HEK293 (cell line): ENCODE measurements at regions not wholly inside any gene's neighbourhood (a gene's known extent, or its start where the extent isn't known, plus 50 kb on each side); places are given as distances from the start of the nearest gene placed in this dataset.

Experiments used
- CTCF ChIA-PET: fragments of 350-600 bp; formaldehyde crosslinking; extraction: SDS; loops from one replicate; lab custom pipeline; 2021; ENCODE audit warnings: antibody characterized with exemption; lab: Yijun Ruan, JAX
- POLR2A ChIA-PET: fragments of 300-600 bp; formaldehyde crosslinking; extraction: SDS; loops from one replicate; lab custom pipeline; 2020; ENCODE audit warnings: antibody characterized with exemption, inconsistent platforms; lab: Yijun Ruan, JAX
- H3K27ac ChIP-seq: fragments of 200-500 bp; sonication (Bioruptor generic); 2 replicates; pipeline ENCODE4 v1.5.1; 2014; ENCODE audit warnings: low read depth, low read length, control low read depth, inconsistent platforms; ENCODE audit errors: extremely low read depth
- H3K36me3 ChIP-seq, 2 experiments: fragments of 200-500 bp in 1 of 2; sonication (Bioruptor generic) in 1 of 2; 1 replicate in 1 of 2; 2 replicates in 1 of 2; pipeline ENCODE4 v1.5.1; 2014 to 2017; ENCODE audit warnings: inconsistent platforms in 2 of 2, low read length in 2 of 2; ENCODE audit not compliant: control insufficient read depth in 2 of 2, insufficient read depth in 1 of 2
- H3K4me1 ChIP-seq: fragments of 200-500 bp; sonication (Bioruptor generic); 2 replicates; pipeline ENCODE4 v1.5.1; 2014; ENCODE audit warnings: mild to moderate bottlenecking, low read length, inconsistent platforms; ENCODE audit not compliant: control insufficient read depth, insufficient read depth
- H3K4me3 ChIP-seq: 2 replicates; pipeline ENCODE4 v1.5.1; 2011; ENCODE audit warnings: low read depth, mild to moderate bottlenecking, control low read depth, low read length, moderate library complexity
- H3K9me3 ChIP-seq: fragments of 200-500 bp; sonication (Bioruptor generic); 2 replicates; pipeline ENCODE4 v1.5.1; 2014; ENCODE audit warnings: low read depth, low read length, inconsistent platforms; ENCODE audit not compliant: control insufficient read depth, insufficient read depth
- IKZF3 ChIP-seq: fragments of 450-650 bp; IDR thresholded peaks from 2 replicates; pipeline ENCODE4 v1.5.0; 2018; ENCODE audit warnings: missing biosample characterization, mild to moderate bottlenecking, missing genetic modification characterization, moderate library complexity
- SP7 ChIP-seq: fragments of 450-650 bp; formaldehyde crosslinking; IDR thresholded peaks from 2 replicates; pipeline ENCODE4 v1.5.1; 2016; ENCODE audit warnings: missing biosample characterization, missing genetic modification characterization
- ZBTB1 ChIP-seq: fragments of 450-650 bp; formaldehyde crosslinking; IDR thresholded peaks from 2 replicates; pipeline ENCODE4 v1.5.1; 2016; ENCODE audit warnings: missing biosample characterization, missing genetic modification characterization
- ZBTB17 ChIP-seq: fragments of 450-650 bp; formaldehyde crosslinking; IDR thresholded peaks from 2 replicates; pipeline ENCODE4 v1.5.1; 2016; ENCODE audit warnings: missing biosample characterization, missing genetic modification characterization
- ZEB2 ChIP-seq: fragments of 450-650 bp; formaldehyde crosslinking; IDR thresholded peaks from 2 replicates; pipeline ENCODE4 v1.5.1; 2016; ENCODE audit warnings: missing biosample characterization, missing genetic modification characterization
- ZIC2 ChIP-seq: fragments of 450-650 bp; formaldehyde crosslinking; IDR thresholded peaks from 2 replicates; pipeline ENCODE4 v1.5.1; 2016; ENCODE audit warnings: missing biosample characterization, missing genetic modification characterization
- ZNF169 ChIP-seq: fragments of 450-650 bp; formaldehyde crosslinking; IDR thresholded peaks from 2 replicates; pipeline ENCODE4 v1.5.1; 2016; ENCODE audit warnings: missing biosample characterization, missing genetic modification characterization
- ZNF221 ChIP-seq: fragments of 450-650 bp; formaldehyde crosslinking; IDR thresholded peaks from 2 replicates; pipeline ENCODE4 v1.5.1; 2017; ENCODE audit warnings: missing biosample characterization, missing genetic modification characterization, borderline replicate concordance
- ZNF223 ChIP-seq: fragments of 450-650 bp; formaldehyde crosslinking; IDR thresholded peaks from 2 replicates; pipeline ENCODE4 v1.5.1; 2016; ENCODE audit warnings: missing biosample characterization, missing genetic modification characterization
- ZNF23 ChIP-seq: fragments of 450-650 bp; formaldehyde crosslinking; IDR thresholded peaks from 2 replicates; pipeline ENCODE4 v1.5.1; 2016; ENCODE audit warnings: missing biosample characterization, missing genetic modification characterization, borderline replicate concordance
- ZNF302 ChIP-seq: fragments of 450-650 bp; formaldehyde crosslinking; IDR thresholded peaks from 2 replicates; pipeline ENCODE4 v1.5.1; 2016; ENCODE audit warnings: missing biosample characterization, missing genetic modification characterization, low read depth
- ZNF335 ChIP-seq: fragments of 450-650 bp; formaldehyde crosslinking; conservative IDR thresholded peaks from 2 replicates; pipeline ENCODE4 v1.5.1; 2016; ENCODE audit warnings: missing biosample characterization, missing genetic modification characterization
- ZNF354C ChIP-seq: fragments of 450-650 bp; formaldehyde crosslinking; IDR thresholded peaks from 2 replicates; pipeline ENCODE4 v1.5.1; 2016; ENCODE audit warnings: missing biosample characterization, missing genetic modification characterization, low read depth, borderline replicate concordance
- ZNF416 ChIP-seq: fragments of 450-650 bp; formaldehyde crosslinking; IDR thresholded peaks from 2 replicates; pipeline ENCODE4 v1.5.1; 2016; ENCODE audit warnings: missing biosample characterization, missing genetic modification characterization
- ZNF521 ChIP-seq: fragments of 450-650 bp; formaldehyde crosslinking; IDR thresholded peaks from 2 replicates; pipeline ENCODE4 v1.5.1; 2017; ENCODE audit warnings: missing biosample characterization, mild to moderate bottlenecking, missing genetic modification characterization
- ZNF544 ChIP-seq: fragments of 450-650 bp; formaldehyde crosslinking; IDR thresholded peaks from 2 replicates; pipeline ENCODE4 v1.5.0; 2017; ENCODE audit warnings: missing biosample characterization, missing genetic modification characterization
- ZNF548 ChIP-seq: fragments of 450-650 bp; formaldehyde crosslinking; IDR thresholded peaks from 2 replicates; pipeline ENCODE4 v1.5.1; 2016; ENCODE audit warnings: missing biosample characterization, missing genetic modification characterization
- ZNF561 ChIP-seq: fragments of 450-650 bp; IDR thresholded peaks from 2 replicates; pipeline ENCODE4 v1.5.1; 2018; ENCODE audit warnings: missing biosample characterization, missing genetic modification characterization, borderline replicate concordance
- ZNF585B ChIP-seq: fragments of 450-650 bp; formaldehyde crosslinking; IDR thresholded peaks from 2 replicates; pipeline ENCODE4 v1.5.1; 2016; ENCODE audit warnings: missing biosample characterization, missing genetic modification characterization
- ZNF670 ChIP-seq: fragments of 450-650 bp; formaldehyde crosslinking; IDR thresholded peaks from 2 replicates; pipeline ENCODE4 v1.5.1; 2016; ENCODE audit warnings: missing biosample characterization, missing genetic modification characterization, low read depth
- ZNF768 ChIP-seq: fragments of 450-650 bp; formaldehyde crosslinking; IDR thresholded peaks from 2 replicates; pipeline ENCODE4 v1.5.1; 2018; ENCODE audit warnings: missing biosample characterization, mild to moderate bottlenecking, missing genetic modification characterization
- TF ChIP-seq, protein P1 (sequence below): fragments of 450-650 bp; formaldehyde crosslinking; IDR thresholded peaks from 2 replicates; pipeline ENCODE4; 2016; ENCODE audit warnings: missing biosample characterization, missing genetic modification characterization
- TF ChIP-seq, protein P2 (sequence below): fragments of 450-650 bp; formaldehyde crosslinking; IDR thresholded peaks from 2 replicates; pipeline ENCODE4 v1.5.1; 2016; ENCODE audit warnings: missing biosample characterization, missing genetic modification characterization

DNA sequence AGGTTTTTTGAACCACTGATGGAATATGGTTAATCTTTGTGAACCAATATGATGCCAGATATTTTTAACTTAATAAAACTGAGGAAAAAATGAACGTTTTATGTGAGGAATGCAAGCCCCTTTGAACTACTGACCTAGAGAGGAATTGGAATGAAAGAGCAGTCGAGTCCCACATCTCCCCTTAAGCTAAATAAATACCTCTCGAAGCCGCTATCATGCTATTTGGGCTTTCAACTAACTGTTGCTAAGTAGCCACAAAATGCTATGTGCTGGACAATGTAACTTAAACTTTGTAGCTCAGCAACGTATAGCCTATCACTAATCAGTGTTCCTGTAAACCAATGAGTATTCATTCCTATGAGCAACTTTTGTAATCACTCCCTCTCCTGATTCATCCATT lies 1037.2 kb downstream of the SQOR start:
- CTCF ChIA-PET = interaction anchor here (0.6 kb wide), 1 partner anchor 291 kb away, joined by 3 read pairs; no protein-coding TSS in a partner anchor
- no peak for TF ChIP-seq ZEB2 (tag by site-specific recombination)
- TF ChIP-seq, protein P1, sequence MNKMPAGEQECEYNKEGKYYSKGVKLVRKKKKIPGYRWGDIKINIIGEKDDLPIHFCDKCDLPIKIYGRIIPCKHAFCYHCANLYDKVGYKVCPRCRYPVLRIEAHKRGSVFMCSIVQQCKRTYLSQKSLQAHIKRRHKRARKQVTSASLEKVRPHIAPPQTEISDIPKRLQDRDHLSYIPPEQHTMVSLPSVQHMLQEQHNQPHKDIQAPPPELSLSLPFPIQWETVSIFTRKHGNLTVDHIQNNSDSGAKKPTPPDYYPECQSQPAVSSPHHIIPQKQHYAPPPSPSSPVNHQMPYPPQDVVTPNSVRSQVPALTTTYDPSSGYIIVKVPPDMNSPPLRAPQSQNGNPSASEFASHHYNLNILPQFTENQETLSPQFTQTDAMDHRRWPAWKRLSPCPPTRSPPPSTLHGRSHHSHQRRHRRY (tag by site-specific recombination) = no peak
- TF ChIP-seq, protein P2, sequence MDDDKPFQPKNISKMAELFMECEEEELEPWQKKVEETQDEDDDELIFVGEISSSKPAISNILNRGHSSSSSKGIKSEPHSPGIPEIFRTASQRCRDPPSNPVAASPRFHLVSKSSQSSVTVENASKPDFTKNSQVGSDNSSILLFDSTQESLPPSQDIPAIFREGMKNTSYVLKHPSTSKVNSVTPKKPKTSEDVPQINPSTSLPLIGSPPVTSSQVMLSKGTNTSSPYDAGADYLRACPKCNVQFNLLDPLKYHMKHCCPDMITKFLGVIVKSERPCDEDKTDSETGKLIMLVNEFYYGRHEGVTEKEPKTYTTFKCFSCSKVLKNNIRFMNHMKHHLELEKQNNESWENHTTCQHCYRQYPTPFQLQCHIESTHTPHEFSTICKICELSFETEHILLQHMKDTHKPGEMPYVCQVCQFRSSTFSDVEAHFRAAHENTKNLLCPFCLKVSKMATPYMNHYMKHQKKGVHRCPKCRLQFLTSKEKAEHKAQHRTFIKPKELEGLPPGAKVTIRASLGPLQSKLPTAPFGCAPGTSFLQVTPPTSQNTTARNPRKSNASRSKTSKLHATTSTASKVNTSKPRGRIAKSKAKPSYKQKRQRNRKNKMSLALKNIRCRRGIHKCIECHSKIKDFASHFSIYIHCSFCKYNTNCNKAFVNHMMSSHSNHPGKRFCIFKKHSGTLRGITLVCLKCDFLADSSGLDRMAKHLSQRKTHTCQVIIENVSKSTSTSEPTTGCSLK (tag by site-specific recombination) = no peak
- no peak for TF ChIP-seq IKZF3 (tag by site-specific recombination)
- no peak for TF ChIP-seq ZNF23 (tag by site-specific recombination)
- TF ChIP-seq ZNF768 (tag by site-specific recombination) = no peak
- no peak for TF ChIP-seq ZNF169
- TF ChIP-seq ZNF548 (tag by site-specific recombination) = no peak
- TF ChIP-seq ZNF670 = no peak
- no peak for TF ChIP-seq SP7 (tag by site-specific recombination)
- no peak for TF ChIP-seq ZNF561 (tag by site-specific recombination)
- TF ChIP-seq ZNF302 = no peak
- no peak for TF ChIP-seq ZNF335 (tag by site-specific recombination)
- TF ChIP-seq ZNF416 (tag by site-specific recombination) = no peak
- TF ChIP-seq ZNF585B (tag by site-specific recombination) = no peak
- no peak for TF ChIP-seq ZBTB1 (tag by site-specific recombination)
- TF ChIP-seq ZNF354C (tag by site-specific recombination) = no peak
- no peak for TF ChIP-seq ZNF221 (tag by site-specific recombination)
- no peak for TF ChIP-seq ZNF544 (tag by site-specific recombination)
- no peak for TF ChIP-seq ZIC2 (tag by site-specific recombination)
- TF ChIP-seq, all 188 proteins: peak for 0

DNA sequence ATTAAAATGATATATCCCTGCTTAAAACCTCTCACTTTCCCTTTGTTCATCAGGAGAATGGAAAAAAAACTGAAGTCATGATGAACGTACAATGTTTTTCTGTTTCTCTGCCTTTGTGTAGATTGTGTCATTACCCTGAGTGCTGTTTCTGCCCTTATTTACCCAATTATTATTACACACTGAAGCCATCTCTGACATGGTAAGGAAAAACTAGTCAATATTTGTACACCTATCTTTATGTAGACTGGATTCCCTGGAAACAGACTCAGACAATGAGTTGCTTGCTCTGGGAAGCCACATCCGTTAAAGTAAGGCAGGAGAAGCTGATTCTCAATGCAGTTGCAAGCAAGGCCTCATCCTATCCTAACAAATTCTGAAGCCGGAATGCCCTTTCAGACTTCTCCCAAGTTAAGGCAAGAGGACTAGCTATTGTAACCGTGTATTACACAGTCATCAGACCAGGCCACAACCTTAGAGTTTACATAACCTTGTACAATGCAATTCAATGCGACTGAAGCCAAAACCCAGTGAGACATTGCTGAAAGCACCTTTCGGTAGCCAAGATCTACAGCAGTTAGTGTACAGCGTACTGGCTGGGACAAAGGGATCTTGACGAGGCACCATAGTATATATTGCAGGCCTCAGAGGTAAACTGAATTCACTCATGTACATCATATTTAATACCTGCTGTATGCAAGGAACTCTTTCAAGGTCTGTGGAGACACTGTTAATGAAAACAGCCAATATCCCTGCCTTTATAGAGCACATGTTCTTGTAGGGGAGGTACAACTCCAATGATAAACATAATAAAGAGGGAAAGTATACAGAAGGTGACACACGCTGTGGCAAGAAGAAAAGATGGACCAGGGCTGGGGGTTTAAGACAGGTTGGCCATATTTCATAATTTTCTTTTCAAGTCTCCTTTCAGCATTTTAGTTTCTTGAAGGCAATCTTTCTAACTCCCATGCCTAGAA lies 1040.8 kb upstream of the SEMA6D start:
- CTCF ChIA-PET = interaction anchor here (0.5 kb wide), 1 partner anchor 232 kb away, joined by 5 read pairs; no protein-coding TSS in a partner anchor
- no peak overlapping the region for H3K27ac ChIP-seq
- POLR2A ChIA-PET = no interaction called here
- no peaks in the 10 kb centered on the region for H3K36me3 ChIP-seq
- H3K9me3 ChIP-seq = no peaks in the 10 kb centered on the region
- no peak for TF ChIP-seq ZNF521 (tag by site-specific recombination)
- TF ChIP-seq ZBTB17 = no peak
- no peak for TF ChIP-seq ZNF223 (tag by site-specific recombination)
- H3K4me1 ChIP-seq = no peaks in the 10 kb centered on the region
- no peak overlapping the region for H3K4me3 ChIP-seq

More for the DNA sequence above, 1037.2 kb downstream of the SQOR start:
- Histone ChIP-seq H3K27ac (no peak overlapping the region), H3K4me1 (no peaks in the 10 kb centered on the region), H3K9me3 (no peaks in the 10 kb centered on the region), H3K36me3 (no peaks in the 10 kb centered on the region), H3K4me3 (no peak overlapping the region)
- POLR2A ChIA-PET = no interaction called here
